GM12878 (cell line): ENCODE measurements at regions not wholly inside any gene's neighbourhood (a gene's known extent, or its start where the extent isn't known, plus 50 kb on each side); places are given as distances from the start of the nearest gene placed in this dataset.

Experiments used
- ATAC-seq: fragments of 200-7000 bp; cut with Tn5 transposase; 3 replicates; pipeline ENCODE4 v1.9.1; 2020; ENCODE audit warnings: mild to moderate bottlenecking, moderate library complexity
- BruUV-seq: library from RNA; stranded (reverse); fragments of 400-500 nt; replicated peaks from 2 replicates; lab custom pipeline; 2021; lab: Mats Ljungman, UMichigan
- CTCF ChIA-PET: fragments of 300-600 bp; sonication (Branson Sonifier 250); formaldehyde crosslinking; extraction: SDS; loops from one replicate; lab custom pipeline; 2021; ENCODE audit warnings: inconsistent platforms; lab: Yijun Ruan, JAX
- POLR2A ChIA-PET: fragments of 350-600 bp; formaldehyde crosslinking; extraction: SDS; loops from one replicate; lab custom pipeline; 2021; ENCODE audit warnings: inconsistent platforms; lab: Charles Lee
- RAD21 ChIA-PET: fragments of 300-600 bp; sonication (Branson Sonifier 250); formaldehyde crosslinking; loops from one replicate; lab custom pipeline; 2023; ENCODE audit warnings: antibody characterized with exemption; ENCODE audit not compliant: unreplicated experiment; lab: Charles Lee
- SMC1A ChIA-PET: fragments of 300-600 bp; sonication (Branson Sonifier 250); formaldehyde crosslinking; loops from one replicate; lab custom pipeline; 2023; ENCODE audit not compliant: unreplicated experiment, uncharacterized antibody; lab: Charles Lee
- DNase-seq: peaks from one replicate; pipeline ENCODE4 v3.0.0-alpha.2; 2011; ENCODE audit warnings: low read depth, low spot score
- FAIRE-seq: peaks from 3 replicates; lab custom pipeline; 2011; peaks lifted over from hg19 to GRCh38; lab: Jason Lieb, UNC
- H2AFZ ChIP-seq: 2 replicates; pipeline ENCODE4 v1.6.0; 2011; ENCODE audit warnings: low read depth, low read length, control low read depth; ENCODE audit not compliant: control insufficient read depth
- H3K27ac ChIP-seq: 2 replicates; pipeline ENCODE4 v1.5.1; 2011; ENCODE audit warnings: control low read depth; ENCODE audit not compliant: control insufficient read depth, insufficient read depth
- H3K27me3 ChIP-seq, 2 experiments: replicated peaks in 1 of 2; 2 replicates each; pipeline versions ENCODE4 v1.6.0 to v1.6.1; 2011; ENCODE audit warnings: low read length in 1 of 2; ENCODE audit not compliant: control insufficient read depth in 2 of 2, insufficient read depth in 2 of 2
- H3K36me3 ChIP-seq, 2 experiments: 2 replicates each; pipeline ENCODE4 v1.5.1; 2011; ENCODE audit warnings: low read length in 1 of 2; ENCODE audit not compliant: control insufficient read depth in 2 of 2, insufficient read depth in 2 of 2
- H3K4me1 ChIP-seq: 2 replicates; pipeline ENCODE4 v1.6.1; 2011; ENCODE audit warnings: mild to moderate bottlenecking, low read length, moderate library complexity, mixed read lengths; ENCODE audit not compliant: control insufficient read depth, insufficient read depth
- H3K4me2 ChIP-seq: 2 replicates; pipeline ENCODE4 v1.6.0; 2011; ENCODE audit warnings: control low read depth; ENCODE audit not compliant: control insufficient read depth, insufficient read depth
- H3K4me3 ChIP-seq: fragments of 200-600 bp; sonication (generic); 2 replicates; pipeline ENCODE4 v1.5.1; 2016
- H3K79me2 ChIP-seq: 2 replicates; pipeline ENCODE4 v1.6.0; 2011; ENCODE audit warnings: low read length; ENCODE audit not compliant: control insufficient read depth, insufficient read depth
- H3K9ac ChIP-seq: 2 replicates; pipeline ENCODE4 v1.8.0; 2011; ENCODE audit warnings: low read length, control low read depth, mixed read lengths; ENCODE audit not compliant: control insufficient read depth, insufficient read depth
- H3K9me3 ChIP-seq: replicated peaks from 3 replicates; pipeline ENCODE4 v1.5.1; 2011; ENCODE audit warnings: mild to moderate bottlenecking, low read length; ENCODE audit not compliant: control insufficient read depth, insufficient read depth
- H4K20me1 ChIP-seq: 2 replicates; pipeline ENCODE4 v1.6.0; 2011; ENCODE audit not compliant: control insufficient read depth, insufficient read depth
- BMI1 ChIP-seq: fragments of 450-650 bp; IDR thresholded peaks from 2 replicates; pipeline ENCODE4 v1.6.1; 2016; ENCODE audit warnings: mild to moderate bottlenecking, moderate library complexity, borderline replicate concordance
- CHD4 ChIP-seq: fragments of 200-600 bp; sonication (generic); IDR thresholded peaks from 2 replicates; pipeline ENCODE4 v1.6.1; 2016; ENCODE audit warnings: mild to moderate bottlenecking
- CREM ChIP-seq: IDR thresholded peaks from 2 replicates; pipeline ENCODE4 v1.6.1; 2014; ENCODE audit warnings: antibody characterized with exemption, low read depth
- EP300 ChIP-seq, 2 experiments: fragments of 150-350 bp in 1 of 2; IDR thresholded peaks; 2 replicates each; pipeline ENCODE4 v1.6.1; 2011 to 2012; ENCODE audit warnings: low read depth in 2 of 2, low read length in 2 of 2, borderline replicate concordance in 1 of 2, improper control_type of control experiment in 1 of 2, inconsistent platforms in 1 of 2; ENCODE audit not compliant: control insufficient read depth in 1 of 2
- EZH2 ChIP-seq: IDR thresholded peaks from 2 replicates; pipeline ENCODE4 v1.6.1; 2012; ENCODE audit warnings: low read depth, mild to moderate bottlenecking, control low read depth, inconsistent platforms, low read length, borderline replicate concordance; ENCODE audit not compliant: control insufficient read depth
- MEF2A ChIP-seq: IDR thresholded peaks from 2 replicates; pipeline ENCODE4 v1.6.1; 2011; ENCODE audit warnings: low read depth, mild to moderate bottlenecking, low read length, moderate library complexity; ENCODE audit not compliant: insufficient read depth
- NFXL1 ChIP-seq: fragments of 450-650 bp; IDR thresholded peaks from 2 replicates; pipeline ENCODE4 v1.6.1; 2017; ENCODE audit warnings: antibody characterized with exemption, mild to moderate bottlenecking, borderline replicate concordance
- NFYA ChIP-seq: IDR thresholded peaks from 2 replicates; pipeline ENCODE4 v1.6.1; 2011; ENCODE audit warnings: low read depth, mild to moderate bottlenecking, low read length, improper control_type of control experiment, borderline replicate concordance
- NRF1 ChIP-seq: conservative IDR thresholded peaks from 2 replicates; pipeline ENCODE4 v1.6.1; 2011; ENCODE audit warnings: mild to moderate bottlenecking, low read depth, low read length, improper control_type of control experiment
- PAX5 ChIP-seq: IDR thresholded peaks from 2 replicates; pipeline ENCODE4 v1.6.1; 2011; ENCODE audit warnings: low read depth, low read length, borderline replicate concordance
- POU2F2 ChIP-seq: IDR thresholded peaks from 3 replicates; pipeline ENCODE4 v1.6.1; 2011; ENCODE audit warnings: low read depth, mild to moderate bottlenecking, low read length, borderline replicate concordance
- RAD51 ChIP-seq: fragments of 450-650 bp; IDR thresholded peaks from 2 replicates; pipeline ENCODE4 v1.6.1; 2016; ENCODE audit warnings: moderate library complexity, mild to moderate bottlenecking, inconsistent platforms
- RELA ChIP-seq: fragments of 450-650 bp; IDR thresholded peaks from 2 replicates; pipeline ENCODE4 v1.8.0; 2014; ENCODE audit warnings: borderline replicate concordance; ENCODE audit not compliant: partially characterized antibody
- RFX5 ChIP-seq: IDR thresholded peaks from 2 replicates; pipeline ENCODE4 v1.6.1; 2011; ENCODE audit warnings: low read depth, low read length, improper control_type of control experiment
- RUNX3 ChIP-seq: IDR thresholded peaks from 2 replicates; pipeline ENCODE4 v1.6.1; 2012; ENCODE audit warnings: low read length, inconsistent platforms
- SMARCA5 ChIP-seq: fragments of 450-650 bp; IDR thresholded peaks from 2 replicates; pipeline ENCODE4 v1.6.1; 2017; ENCODE audit warnings: mild to moderate bottlenecking
- TBL1XR1 ChIP-seq: IDR thresholded peaks from 2 replicates; pipeline ENCODE4 v1.6.1; 2012; ENCODE audit warnings: low read depth, low read length, improper control_type of control experiment
- TCF3 ChIP-seq: IDR thresholded peaks from 2 replicates; pipeline ENCODE4 v1.6.1; 2012; ENCODE audit warnings: low read depth, mild to moderate bottlenecking, low read length, borderline replicate concordance; ENCODE audit not compliant: insufficient read depth
- WGBS: methylation state at CpG from one replicate; pipeline ENCODE4 v1.1.6; 2016; ENCODE audit warnings: low lambda C conversion rate; ENCODE audit not compliant: insufficient replicate concordance, insufficient coverage; ENCODE audit errors: missing lambda C conversion rate; 5-methylcytosine and 5-hydroxymethylcytosine counted together
- in situ Hi-C: fragments of 300-500 bp; cut with MboI; formaldehyde crosslinking; loops from 9 replicates; pipeline ENCODE4 v1.14.3; 2018; ENCODE audit warnings: mixed read lengths
- intact Hi-C: fragments of 100-400 bp; cut with micrococcal nuclease; formaldehyde crosslinking; loops from one replicate; pipeline ENCODE4 v1.14.2; 2022; ENCODE audit not compliant: unreplicated experiment
- TF ChIP-seq, protein P1 (sequence below): fragments of 450-650 bp; IDR thresholded peaks from 2 replicates; pipeline ENCODE4 v1.6.1; 2017; ENCODE audit warnings: mild to moderate bottlenecking, moderate library complexity
- TF ChIP-seq, protein P2 (sequence below): IDR thresholded peaks from 2 replicates; pipeline ENCODE4 v1.6.1; 2011; ENCODE audit warnings: mild to moderate bottlenecking, low read depth, low read length, moderate library complexity; ENCODE audit not compliant: insufficient replicate concordance

DNA sequence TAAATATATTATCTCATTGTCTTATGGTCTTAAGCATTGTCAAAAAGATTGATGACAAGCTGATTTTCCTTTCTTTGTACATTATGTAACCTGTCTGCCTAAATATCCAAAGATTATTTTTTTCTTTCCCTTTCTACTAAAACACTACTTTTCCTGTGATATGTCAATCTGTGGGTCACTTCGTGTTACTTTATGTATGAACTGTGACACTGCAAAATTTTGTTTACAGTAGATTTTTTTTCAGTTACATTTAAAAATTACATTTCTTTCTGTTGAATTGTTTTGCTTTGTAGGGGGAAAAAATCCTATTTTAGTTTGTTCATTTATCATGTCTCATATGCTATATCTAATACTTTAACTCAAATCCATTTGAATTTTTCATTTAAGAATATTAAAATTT lies 392.3 kb upstream of the ATXN7L3B start (continued):
- TF ChIP-seq, protein P1, sequence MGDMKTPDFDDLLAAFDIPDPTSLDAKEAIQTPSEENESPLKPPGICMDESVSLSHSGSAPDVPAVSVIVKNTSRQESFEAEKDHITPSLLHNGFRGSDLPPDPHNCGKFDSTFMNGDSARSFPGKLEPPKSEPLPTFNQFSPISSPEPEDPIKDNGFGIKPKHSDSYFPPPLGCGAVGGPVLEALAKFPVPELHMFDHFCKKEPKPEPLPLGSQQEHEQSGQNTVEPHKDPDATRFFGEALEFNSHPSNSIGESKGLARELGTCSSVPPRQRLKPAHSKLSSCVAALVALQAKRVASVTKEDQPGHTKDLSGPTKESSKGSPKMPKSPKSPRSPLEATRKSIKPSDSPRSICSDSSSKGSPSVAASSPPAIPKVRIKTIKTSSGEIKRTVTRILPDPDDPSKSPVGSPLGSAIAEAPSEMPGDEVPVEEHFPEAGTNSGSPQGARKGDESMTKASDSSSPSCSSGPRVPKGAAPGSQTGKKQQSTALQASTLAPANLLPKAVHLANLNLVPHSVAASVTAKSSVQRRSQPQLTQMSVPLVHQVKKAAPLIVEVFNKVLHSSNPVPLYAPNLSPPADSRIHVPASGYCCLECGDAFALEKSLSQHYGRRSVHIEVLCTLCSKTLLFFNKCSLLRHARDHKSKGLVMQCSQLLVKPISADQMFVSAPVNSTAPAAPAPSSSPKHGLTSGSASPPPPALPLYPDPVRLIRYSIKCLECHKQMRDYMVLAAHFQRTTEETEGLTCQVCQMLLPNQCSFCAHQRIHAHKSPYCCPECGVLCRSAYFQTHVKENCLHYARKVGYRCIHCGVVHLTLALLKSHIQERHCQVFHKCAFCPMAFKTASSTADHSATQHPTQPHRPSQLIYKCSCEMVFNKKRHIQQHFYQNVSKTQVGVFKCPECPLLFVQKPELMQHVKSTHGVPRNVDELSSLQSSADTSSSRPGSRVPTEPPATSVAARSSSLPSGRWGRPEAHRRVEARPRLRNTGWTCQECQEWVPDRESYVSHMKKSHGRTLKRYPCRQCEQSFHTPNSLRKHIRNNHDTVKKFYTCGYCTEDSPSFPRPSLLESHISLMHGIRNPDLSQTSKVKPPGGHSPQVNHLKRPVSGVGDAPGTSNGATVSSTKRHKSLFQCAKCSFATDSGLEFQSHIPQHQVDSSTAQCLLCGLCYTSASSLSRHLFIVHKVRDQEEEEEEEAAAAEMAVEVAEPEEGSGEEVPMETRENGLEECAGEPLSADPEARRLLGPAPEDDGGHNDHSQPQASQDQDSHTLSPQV, result no peak
- no peak for TF ChIP-seq PAX5
- no peak for TF ChIP-seq BMI1
- TF ChIP-seq RELA, result no peak
- TF ChIP-seq RUNX3, result no peak

DNA sequence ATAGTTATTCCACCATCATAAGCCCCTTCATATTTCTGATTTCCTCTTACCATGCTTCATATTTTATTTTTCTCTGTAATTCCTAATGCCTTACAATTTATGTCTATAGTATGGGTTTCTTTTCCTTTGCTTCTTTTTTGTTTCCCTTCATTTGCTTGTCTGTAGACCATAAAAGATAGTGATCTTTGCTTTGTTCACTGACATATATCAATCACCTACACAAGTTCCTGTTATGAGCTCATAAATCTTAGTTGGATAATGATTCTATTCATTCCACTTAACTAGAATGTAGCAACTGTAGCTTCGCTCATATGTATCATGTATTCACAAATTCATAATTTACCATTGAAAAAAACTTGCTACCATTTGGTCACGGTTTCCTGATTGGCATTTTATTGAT lies 388.8 kb upstream of the ATXN7L3B start:
- Histone ChIP-seq H3K27ac (no peak overlapping the region), H3K4me1 (no peaks in the 10 kb centered on the region), H3K79me2 (no peaks in the 10 kb centered on the region), H4K20me1 (no peaks in the 10 kb centered on the region), H2AFZ (no peak overlapping the region), H3K9me3 (no peaks in the 10 kb centered on the region), H3K4me3 (no peak overlapping the region), H3K36me3 (no peaks in the 10 kb centered on the region), H3K27me3 (no peaks in the 10 kb centered on the region), H3K9ac (no peak overlapping the region), H3K4me2 (no peak overlapping the region)
- ATAC-seq, result no peak
- DNase-seq, result no peak
- POLR2A ChIA-PET, result no interaction called here
- BruUV-seq, result no TSS peak
- intact Hi-C loops, result no loop called here
- in situ Hi-C loops, result no loop called here
- FAIRE-seq, result no peak
- 0% methylated on average over 2 of the region's 2 CpGs for WGBS
- CTCF ChIA-PET, result interaction anchor here (1.1 kb wide), 1 partner anchor 267 kb away, joined by 3 read pairs; no protein-coding TSS in a partner anchor
- RAD21 ChIA-PET, result no interaction called here
- SMC1A ChIA-PET, result no interaction called here
- TF ChIP-seq SMARCA5, result no peak
- TF ChIP-seq NFXL1, result no peak
- no peak for TF ChIP-seq CREM
- TF ChIP-seq RAD51, result no peak
- no peak for TF ChIP-seq NRF1
- no peak for TF ChIP-seq TBL1XR1
- no peak for TF ChIP-seq RFX5
- no peak for TF ChIP-seq POU2F2
- TF ChIP-seq EP300 (IDR thresholded peaks at IDR 0.05; ENCODE audit: borderline replicate concordance in 1 of 2, control insufficient read depth in 1 of 2, low read depth in 2 of 2, low read length in 2 of 2), result no peak
- TF ChIP-seq MEF2A, result no peak
- no peak for TF ChIP-seq EZH2
- TF ChIP-seq TCF3, result no peak
- TF ChIP-seq, protein P2, sequence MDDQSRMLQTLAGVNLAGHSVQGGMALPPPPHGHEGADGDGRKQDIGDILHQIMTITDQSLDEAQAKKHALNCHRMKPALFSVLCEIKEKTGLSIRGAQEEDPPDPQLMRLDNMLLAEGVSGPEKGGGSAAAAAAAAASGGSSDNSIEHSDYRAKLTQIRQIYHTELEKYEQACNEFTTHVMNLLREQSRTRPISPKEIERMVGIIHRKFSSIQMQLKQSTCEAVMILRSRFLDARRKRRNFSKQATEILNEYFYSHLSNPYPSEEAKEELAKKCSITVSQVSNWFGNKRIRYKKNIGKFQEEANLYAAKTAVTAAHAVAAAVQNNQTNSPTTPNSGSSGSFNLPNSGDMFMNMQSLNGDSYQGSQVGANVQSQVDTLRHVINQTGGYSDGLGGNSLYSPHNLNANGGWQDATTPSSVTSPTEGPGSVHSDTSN, result no peak
- TF ChIP-seq NFYA, result no peak
- no peak for TF ChIP-seq CHD4
